Sciatic nerve (tissue), 2 donors: ENCODE measurements at regions not wholly inside any gene's neighbourhood (a gene's known extent, or its start where the extent isn't known, plus 50 kb on each side); places are given as distances from the start of the nearest gene placed in this dataset.
"Not testable (repeated sequence)": the region's sequence is repeated elsewhere in the genome, so short reads cannot be mapped to it uniquely, and the experiment has no call there.

Source experiments
- ATAC-seq: fragments of 200-7000 bp; cut with Tn5 transposase; one replicate; pipeline ENCODE4 v1.9.1; 2020; ENCODE audit warnings: mild to moderate bottlenecking, moderate library complexity
- DNase-seq: peaks from one replicate; pipeline ENCODE4 v3.0.0-alpha.2; 2020; ENCODE audit warnings: low spot score
- intact Hi-C: fragments of 100-400 bp; cut with DNase I; formaldehyde crosslinking; loops from one replicate; pipeline ENCODE4 v1.14.2; 2022
- donor health status: DM: no; HTN: no; CAD: no.
- donor health status: DM: no; HTN: no; CAD: no.

DNA sequence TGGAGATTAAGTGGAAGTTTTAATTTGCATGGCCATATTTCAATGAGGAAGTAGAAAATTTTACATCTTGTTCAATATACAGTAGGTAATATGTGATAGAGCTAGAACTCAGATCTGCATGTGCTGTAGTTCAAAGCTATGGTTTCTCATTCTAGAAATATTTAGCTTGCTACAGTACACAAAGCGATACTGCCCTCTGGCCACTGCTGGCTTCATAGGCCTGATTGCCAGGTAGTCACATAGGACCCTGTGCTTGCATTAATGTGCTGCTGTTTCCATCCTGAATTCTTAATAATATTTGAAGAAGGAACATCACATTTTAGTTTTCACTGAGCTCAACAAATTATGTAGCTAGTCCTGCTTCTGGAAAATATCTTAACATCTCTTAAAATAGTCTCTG is 87.0 kb downstream of the PLSCR2 start:
- no peak for DNase-seq
- no peak for ATAC-seq
- intact Hi-C loops = no loop called here

GRCh38 chr3:146380046-146380445 is 89.3 kb downstream of the PLSCR2 start:
- intact Hi-C loops = no loop called here
- ATAC-seq = no peak
- DNase-seq = no peak

DNA sequence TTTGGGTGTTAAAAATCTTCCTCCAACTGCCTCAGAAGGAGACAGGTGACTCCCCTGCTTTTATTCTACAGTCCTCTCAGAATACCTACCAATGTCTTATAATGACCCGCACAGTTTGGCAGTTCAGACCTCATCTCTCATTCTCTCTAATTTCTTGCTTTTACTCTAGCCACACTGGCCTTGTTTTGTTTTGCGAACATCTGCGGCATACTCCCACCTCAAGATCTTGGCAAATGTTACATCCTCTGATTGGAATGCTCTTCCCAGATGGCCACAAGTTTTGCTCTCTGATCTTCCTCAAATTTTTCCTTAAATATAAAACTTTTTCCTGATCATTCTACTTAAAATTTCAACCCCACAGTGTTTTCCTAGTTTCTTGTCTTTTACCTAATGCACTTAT is 94.1 kb downstream of the PLSCR2 start:
- ATAC-seq (peak; percentile 87), DNase-seq (no peak)
- intact Hi-C loops = no loop called here

DNA sequence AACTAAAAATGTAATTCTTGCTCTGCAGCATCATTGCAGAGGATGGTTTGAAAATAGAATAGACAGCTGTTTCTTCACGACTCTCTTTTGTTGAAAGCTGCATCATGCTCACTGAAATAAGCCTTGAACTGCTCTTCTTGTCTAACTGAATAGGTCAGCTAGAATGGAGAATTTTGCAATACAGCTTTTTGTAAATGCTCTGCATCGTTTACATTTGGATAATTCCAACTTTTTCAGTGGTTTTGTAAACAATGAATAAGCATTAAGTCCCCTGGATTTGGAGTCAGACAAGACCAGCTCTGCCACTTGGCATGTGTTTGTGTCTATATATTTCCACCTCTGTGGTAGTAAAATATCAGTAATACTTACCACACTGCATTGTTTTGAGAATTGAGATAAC is 95.2 kb downstream of the PLSCR2 start:
- intact Hi-C loops = no loop called here
- ATAC-seq = no peak

DNA sequence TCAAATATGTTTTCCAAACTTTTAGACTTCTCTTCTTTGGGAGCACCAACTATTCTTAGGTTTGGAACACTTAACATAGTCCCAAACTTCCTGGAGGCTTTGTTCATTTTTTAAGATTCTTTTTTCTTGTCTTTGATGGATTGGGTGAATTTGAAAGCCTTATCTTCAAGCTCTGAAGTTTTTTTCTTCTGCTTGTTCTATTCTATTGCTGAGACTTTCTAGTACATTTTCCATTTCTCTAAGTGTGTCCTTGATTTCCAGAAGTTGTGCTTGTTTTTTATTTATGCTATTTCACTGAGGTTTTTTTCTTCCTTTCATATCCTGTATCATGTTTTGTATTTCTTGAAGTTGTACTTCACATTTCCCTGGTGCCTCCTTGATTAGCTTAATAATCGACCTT is 97.5 kb downstream of the PLSCR2 start:
- DNase-seq (no peak), ATAC-seq (no peak)
- intact Hi-C loops = no loop called here

More for the DNA sequence above, 95.2 kb downstream of the PLSCR2 start:
- no peak for DNase-seq

DNA sequence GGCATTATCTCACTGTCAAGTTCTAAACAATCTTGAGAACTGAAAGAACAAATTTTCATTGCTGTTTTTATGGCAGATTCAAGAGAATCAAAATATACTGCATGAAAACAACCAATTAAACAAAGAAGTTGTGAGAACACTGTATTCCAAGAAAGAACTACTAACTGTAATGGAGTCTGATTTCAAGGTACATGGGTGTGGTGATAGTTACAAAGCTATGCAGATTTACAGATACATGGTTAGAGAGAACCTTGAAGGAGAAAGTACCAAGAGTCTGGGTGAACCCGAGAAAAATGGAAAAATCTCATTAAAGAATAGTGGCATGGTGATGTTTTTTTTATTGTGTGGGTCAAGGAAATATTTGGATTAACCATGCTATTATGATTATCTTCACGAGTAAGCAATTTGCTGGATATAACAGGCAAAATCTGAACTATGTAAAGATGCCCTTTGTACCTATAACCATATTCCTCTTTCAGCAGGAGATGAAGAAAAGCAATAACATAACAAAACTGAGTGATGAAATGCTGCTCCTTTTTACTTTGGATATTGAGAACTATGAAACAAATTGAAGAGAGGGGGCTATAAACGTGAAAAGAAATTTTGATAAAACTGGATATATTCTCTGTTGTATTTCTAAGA is 100.4 kb downstream of the PLSCR2 start:
- intact Hi-C loops = no loop called here
- DNase-seq (no peak), ATAC-seq (no peak)

DNA sequence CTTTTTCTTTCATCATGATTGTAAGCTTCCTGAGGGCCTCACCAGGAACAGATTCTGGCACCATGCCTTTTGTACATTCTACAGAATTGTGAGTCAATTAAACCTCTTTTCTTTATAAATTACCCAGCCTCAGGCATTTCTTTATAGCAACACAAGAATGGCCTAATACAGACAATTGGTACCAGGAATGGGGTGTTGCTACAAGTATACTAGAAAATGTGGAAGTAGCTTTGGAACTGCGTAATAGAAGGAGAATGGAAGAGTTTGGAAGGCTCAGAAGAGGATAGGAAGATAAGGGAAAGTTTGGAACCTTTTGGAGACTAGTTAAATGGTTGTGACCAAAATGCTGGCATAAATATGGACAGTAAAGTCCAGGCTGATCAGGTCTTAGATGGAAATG is 108.9 kb upstream of the PLSCR4 start:
- intact Hi-C loops = no loop called here
- no peak for DNase-seq
- no peak for ATAC-seq

DNA sequence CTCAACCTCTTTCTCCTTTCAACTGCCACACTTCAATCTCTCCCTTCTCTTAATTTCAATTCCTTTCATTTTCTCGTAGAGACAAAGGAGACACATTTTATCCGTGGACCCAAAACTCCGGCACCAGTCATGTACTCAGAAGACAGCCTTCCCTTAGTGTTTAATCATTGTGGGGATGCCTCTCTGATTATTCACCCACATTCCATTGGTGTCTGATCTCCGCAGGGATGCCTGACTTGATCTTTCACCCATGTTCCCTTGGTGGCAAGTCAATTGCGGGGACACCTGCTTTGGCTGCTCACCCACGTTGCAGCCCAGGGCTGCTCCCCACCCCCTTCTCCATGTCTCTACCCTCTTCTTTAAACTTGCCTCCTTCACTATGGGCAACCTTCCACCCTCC is 103.5 kb upstream of the PLSCR4 start:
- ATAC-seq, DNase-seq, intact Hi-C loops: not testable (repeated sequence)

DNA sequence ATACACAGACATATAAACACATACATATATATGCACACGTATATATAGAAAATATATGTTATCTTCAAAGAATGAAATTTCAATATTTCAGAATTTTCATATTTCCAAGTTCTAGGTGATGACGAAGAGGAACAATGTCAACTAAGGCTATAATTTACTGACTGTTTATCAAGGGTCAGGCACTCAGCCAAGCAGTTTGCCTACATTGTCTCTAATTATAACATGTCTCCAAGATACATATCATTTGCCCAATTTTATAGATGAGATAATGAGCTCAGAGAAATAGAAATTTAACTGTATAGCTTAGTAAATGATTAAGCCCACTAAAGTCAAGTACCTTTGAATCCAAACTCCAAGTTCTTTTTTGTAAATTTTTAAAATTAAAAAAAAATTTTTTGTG is 99.9 kb upstream of the PLSCR4 start:
- DNase-seq = no peak
- ATAC-seq = no peak
- intact Hi-C loops = no loop called here

- no peak for ATAC-seq
- intact Hi-C loops = no loop called here
- DNase-seq = no peak
These were observed 95.0 kb upstream of the PLSCR4 start for GRCh38 chr3:146345900-146346299.

DNA sequence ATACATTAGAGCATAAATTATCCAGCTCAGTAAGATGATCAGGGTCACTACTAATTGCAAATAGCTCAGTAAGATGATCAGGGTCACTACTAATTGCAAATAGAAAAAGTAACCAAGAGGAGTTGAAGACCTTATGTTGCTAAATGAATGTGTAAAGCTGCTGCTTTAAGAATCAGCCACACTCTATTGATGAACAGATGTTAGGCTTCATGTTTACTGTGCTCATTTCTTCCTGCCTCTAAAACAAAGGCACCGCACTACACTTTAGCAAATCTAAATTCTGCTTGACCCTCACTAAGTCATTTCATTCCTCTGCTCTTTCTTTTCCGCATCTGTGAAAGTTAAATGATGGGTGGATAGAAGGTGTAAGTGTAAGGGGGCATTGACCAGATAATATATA is 92.6 kb upstream of the PLSCR4 start:
- ATAC-seq (no peak), DNase-seq (no peak)
- intact Hi-C loops = no loop called here

DNA sequence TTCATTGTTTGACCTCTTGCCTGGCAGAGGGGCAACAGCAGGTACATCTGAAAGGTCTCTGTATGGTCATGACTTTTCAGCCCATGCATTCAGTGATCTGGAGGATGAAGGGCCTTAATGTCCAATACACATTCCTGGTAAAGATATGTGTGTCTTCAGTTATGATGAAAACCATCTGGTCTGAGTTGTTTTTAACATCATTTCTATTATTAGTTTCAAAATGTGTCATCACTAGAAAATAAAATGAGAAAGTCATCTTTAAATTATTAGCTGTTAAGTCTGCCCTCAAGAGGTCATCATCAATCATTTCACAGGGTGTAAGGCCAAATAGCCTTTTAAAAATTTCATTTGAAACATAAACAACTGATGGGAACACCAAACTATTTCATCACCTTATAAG is 92.1 kb upstream of the PLSCR4 start:
- no peak for ATAC-seq
- intact Hi-C loops = no loop called here
- no peak for DNase-seq

GRCh38 chr3:146339349-146339748 is 88.4 kb upstream of the PLSCR4 start:
- ATAC-seq = no peak
- no peak for DNase-seq
- intact Hi-C loops = no loop called here

DNA sequence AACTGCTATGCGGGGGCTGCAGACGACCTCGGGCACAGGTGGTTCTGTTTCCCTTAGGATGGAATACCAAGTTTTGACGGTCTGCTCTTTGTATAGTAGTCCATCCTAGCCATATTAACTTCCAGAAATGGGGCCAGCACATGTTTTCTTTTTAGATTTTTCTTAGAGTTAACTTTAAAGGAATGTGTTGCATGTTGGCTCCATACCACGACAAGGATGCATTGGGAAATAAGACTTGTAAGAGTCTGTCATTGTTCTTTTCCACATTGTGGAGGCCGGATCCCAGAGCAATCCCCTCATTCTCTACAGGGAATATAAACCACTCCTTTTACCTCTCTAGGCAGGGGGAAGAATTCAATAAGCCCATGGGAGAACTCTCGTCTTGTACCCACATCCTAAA is 87.1 kb upstream of the PLSCR4 start:
- intact Hi-C loops = no loop called here
- DNase-seq (no peak), ATAC-seq (no peak)

GRCh38 chr3:146335386-146335785 is 84.5 kb upstream of the PLSCR4 start:
- intact Hi-C loops = no loop called here
- ATAC-seq = no peak
- no peak for DNase-seq

- DNase-seq = no peak
- ATAC-seq = peak; percentile 47
These were observed 83.2 kb upstream of the PLSCR4 start for GRCh38 chr3:146334151-146334550.

DNA sequence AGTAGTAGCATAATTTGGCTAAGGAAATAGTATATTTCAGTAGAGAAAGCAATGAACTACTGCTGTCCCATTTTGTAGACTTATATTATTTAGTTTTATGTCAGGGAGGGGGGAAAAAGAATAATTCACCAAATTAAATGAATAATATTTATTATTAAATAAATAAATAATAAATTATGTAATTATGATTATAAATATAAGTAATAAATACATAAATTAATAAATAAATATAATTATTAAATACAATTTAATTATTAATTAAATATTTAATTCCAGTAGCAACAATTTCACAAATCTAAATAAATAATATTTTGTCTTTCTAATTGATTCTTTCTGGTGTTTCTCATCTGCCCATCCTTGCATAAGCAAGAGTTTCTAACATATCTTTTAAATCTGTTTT is 81.1 kb upstream of the PLSCR4 start:
- no peak for DNase-seq
- no peak for ATAC-seq
- intact Hi-C loops = no loop called here

More at GRCh38 chr3:146334151-146334550, 83.2 kb upstream of the PLSCR4 start:
- intact Hi-C loops = no loop called here

DNA sequence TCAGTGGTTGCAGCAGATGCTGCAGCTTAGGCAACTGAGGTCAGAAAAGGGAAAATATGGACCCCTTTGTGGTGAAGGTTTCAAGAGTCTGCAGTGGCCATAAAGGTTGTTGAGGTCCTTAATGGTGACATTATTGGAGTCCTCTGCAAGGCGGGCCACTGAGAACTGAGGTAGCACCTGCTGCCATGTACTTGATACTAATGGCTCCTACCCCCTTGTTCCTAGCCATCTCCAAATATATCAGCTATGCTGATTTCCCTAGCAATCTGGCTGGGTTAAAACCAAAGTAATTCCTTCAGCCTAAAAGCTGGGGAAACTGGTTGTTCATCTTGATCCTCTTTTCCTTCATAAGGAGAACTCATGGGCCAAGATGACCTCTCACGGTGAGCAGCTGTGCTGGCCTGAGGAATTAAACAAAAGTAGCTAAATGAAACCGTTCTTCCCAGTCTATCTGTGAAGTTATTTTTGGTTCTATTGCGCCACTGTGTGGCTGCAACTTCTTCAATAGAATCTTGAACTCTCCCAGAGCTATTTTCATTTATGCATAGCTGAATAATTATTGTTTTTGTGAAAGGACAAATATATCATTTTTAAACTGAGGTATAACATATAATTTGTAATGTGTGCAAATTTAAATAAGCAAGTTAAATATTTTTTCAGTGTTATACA is 76.1 kb upstream of the PLSCR4 start:
- intact Hi-C loops = loop anchor here (5.0 kb wide), 1 partner anchor 110 kb away; no protein-coding TSS in a partner anchor
- DNase-seq (peak; percentile 66), ATAC-seq (peak; percentile 92)

DNA sequence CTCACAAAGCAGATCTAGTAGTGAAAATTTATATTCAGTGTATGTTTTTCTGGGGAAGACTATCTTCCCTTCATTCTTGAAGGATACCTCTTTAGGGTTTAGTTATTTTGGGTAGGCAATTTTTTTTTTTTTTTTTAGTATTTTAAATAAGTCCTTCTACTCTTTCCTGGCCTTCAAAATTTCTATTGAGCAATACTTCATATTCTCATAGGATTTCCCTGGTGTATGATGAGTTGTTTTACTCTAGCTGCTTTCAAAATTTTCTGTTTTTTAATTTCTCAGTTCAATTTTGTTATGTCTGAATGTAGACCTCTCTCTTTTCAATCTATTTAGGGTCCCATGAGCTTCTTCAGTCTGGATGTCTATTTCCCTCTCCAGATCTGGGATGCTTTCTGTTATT is 74.3 kb upstream of the PLSCR4 start:
- intact Hi-C loops = loop anchor here (5.0 kb wide), 1 partner anchor 108 kb away; no protein-coding TSS in a partner anchor
- DNase-seq (no peak), ATAC-seq (peak; percentile 72)

DNA sequence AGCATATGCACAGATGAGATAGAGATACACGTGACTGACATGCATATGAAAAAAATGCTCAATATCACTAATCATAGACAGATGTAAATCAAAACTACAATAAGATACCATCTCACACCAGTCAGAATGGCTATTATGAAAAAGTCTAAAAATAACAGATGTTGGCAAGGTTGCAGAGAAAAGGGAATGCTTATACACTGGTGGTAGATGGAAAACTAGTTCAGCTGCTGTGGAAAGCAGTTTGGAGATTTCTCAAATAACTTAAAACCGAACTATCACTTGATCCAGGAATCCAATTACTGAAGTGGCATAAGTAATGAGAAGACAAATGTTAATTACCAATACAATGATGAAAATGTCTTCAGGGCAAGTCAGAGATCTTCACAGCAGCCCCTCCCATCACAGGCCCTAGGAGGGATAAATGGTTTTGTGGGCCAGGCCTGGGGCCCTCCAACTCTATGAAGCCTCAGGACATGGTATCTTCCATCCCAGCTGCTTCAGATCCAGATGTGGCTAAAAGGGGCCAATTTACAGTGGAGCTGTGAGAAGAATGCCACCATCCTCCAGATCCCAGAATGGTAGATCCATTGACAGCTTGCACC is 71.4 kb upstream of the PLSCR4 start:
- intact Hi-C loops = no loop called here
- ATAC-seq (no peak), DNase-seq (no peak)

DNA sequence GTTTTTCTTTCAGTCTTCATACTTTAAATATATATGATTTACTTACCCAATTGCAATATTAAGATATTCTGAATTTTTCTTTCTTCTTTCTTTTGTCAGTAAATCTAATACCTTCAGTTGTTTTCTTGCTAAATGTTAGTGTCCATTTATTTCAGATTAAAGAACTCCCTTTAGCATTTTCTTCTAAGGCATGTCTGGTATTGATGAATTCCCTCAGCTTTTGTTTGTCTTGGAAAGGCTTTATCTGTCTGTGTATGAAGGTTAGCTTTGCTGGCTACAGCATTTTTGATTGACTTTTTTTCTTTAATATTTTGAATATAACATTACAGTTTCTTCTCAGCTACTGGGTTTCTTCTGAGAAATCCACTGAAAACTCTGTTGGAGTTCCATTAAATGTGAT is 64.0 kb upstream of the PLSCR4 start:
- DNase-seq (no peak), ATAC-seq (no peak)
- intact Hi-C loops = no loop called here
